ENCODE measurements at regions not wholly inside any gene's neighbourhood (a gene's known extent, or its start where the extent isn't known, plus 50 kb on each side); places are given as distances from the start of the nearest gene placed in this dataset.
"Not testable (repeated sequence)": the region's sequence is repeated elsewhere in the genome, so short reads cannot be mapped to it uniquely, and the experiment has no call there.

- not testable (repeated sequence) for BruUV-seq (replicated peaks)
- intact Hi-C loops (cut with micrococcal nuclease; ENCODE audit: unreplicated experiment) = loop anchor here (1.0 to 10.0 kb wide), 2 partner anchors 169 to 504 kb away; no protein-coding TSS in a partner anchor
- in situ Hi-C loops (cut with HindIII; ENCODE audit: extremely low pct_ligation_motif_present, low pct_unique_long_range_greater_than_20kb) = loop anchor here (5.0 to 25.0 kb wide), 2 partner anchors 167 to 502 kb away; no protein-coding TSS in a partner anchor
These were observed 102.8 kb upstream of the TMPRSS2 start for GRCh38 chr21:41610840-41611115.

DNA sequence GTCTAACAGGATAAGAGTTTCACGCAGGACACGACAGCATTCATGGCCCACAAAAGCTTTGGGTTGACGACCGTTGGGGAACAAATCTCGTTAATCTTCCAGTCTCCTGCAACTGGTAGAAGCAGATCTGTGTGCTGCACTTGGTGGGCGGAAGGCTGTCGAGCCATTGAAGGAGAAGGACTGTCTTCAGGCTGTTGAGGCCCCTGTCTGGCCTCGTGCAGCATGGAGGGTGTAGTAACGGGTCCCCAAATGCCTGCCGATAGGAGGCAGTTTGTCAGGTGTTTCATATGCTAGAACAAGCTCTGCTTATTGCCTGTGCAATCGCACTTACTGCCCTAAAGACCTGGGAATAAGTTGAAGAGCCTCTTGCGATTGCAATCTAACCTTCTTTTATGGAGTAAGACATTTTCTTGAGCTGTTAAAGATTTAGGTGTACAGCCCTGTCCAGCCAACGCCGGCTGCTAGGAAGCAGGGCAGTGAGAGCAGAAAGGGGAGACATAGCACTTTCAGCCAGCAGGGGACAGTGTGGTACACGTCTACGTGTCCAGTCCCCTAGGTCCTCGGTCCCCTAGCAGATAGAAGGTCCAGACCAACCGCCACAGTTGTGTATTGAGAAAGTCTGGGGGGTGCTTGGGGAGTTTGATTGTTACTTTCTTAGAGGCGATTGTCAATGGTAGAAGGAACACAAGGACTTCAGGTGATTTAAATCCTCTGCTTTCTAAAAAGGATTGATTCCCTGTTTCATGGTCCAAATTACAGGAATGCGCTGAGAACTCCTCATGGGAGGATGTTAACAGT lies 102.3 kb upstream of the TMPRSS2 start:
- peak; percentile 60 for DNase-seq (ENCODE audit: low spot score)
- Histone ChIP-seq H3K36me3 (replicated peaks in 1 of 2; ENCODE audit: control insufficient read depth in 1 of 2, insufficient read depth in 2 of 2, low read length in 2 of 2) (no peaks in the 10 kb centered on the region), H3K9me3 (ENCODE audit: low read length) (no peaks in the 10 kb centered on the region), H3K27ac (ENCODE audit: extremely low read length, insufficient read depth, low read length) (no peak overlapping the region), H2AFZ (ENCODE audit: low read length) (no peak overlapping the region), H3K79me2 (ENCODE audit: insufficient read depth, low read length) (no peaks in the 10 kb centered on the region), H3K4me3 (replicated peaks in 1 of 3; ENCODE audit: insufficient read depth in 1 of 3, low read depth in 2 of 3, low read length in 3 of 3) (no peak overlapping the region), H4K20me1 (ENCODE audit: insufficient read depth, low read length) (no peaks in the 10 kb centered on the region), H3K4me1 (ENCODE audit: insufficient read depth, low read length) (peaks cover 29% of the 10 kb centered on the region), H3K27me3 (ENCODE audit: control insufficient read depth in 1 of 2, insufficient read depth in 2 of 2, low read length in 2 of 2) (peaks cover 2 to 28% of the 10 kb centered on the region in 2 experiments; a peak in 4 of 5 replicates), H3K4me2 (ENCODE audit: low read depth, low read length) (no peak overlapping the region), H3K9ac (ENCODE audit: insufficient read depth, low read depth, low read length) (no peak overlapping the region)
- POLR2A ChIA-PET = interaction anchor here (0.6 kb wide), 1 partner anchor 775 kb away, joined by 3 read pairs; no protein-coding TSS in a partner anchor
- no TSS peak for BruUV-seq (replicated peaks)
- CTCF ChIA-PET (ENCODE audit: low intra/inter-chr PET ratio, low total read pairs) = interaction anchor here (1.1 to 4.4 kb wide), 5 partner anchors 134 to 207 kb away, joined by 3 to 78 read pairs (median 3); no protein-coding TSS in a partner anchor
- WGBS (ENCODE audit: low lambda C conversion rate) = 42% methylated on average over 13 of the region's 20 CpGs
- peak; percentile 55 for FAIRE-seq
- intact Hi-C loops (cut with micrococcal nuclease; ENCODE audit: unreplicated experiment) (loop anchor here (1.0 to 10.0 kb wide), 2 partner anchors 169 to 505 kb away; no protein-coding TSS in a partner anchor), in situ Hi-C loops (cut with HindIII; ENCODE audit: extremely low pct_ligation_motif_present, low pct_unique_long_range_greater_than_20kb) (loop anchor here (5.0 to 25.0 kb wide), 2 partner anchors 167 to 502 kb away; no protein-coding TSS in a partner anchor)
- peak; percentile 64 for ATAC-seq
- TF ChIP-seq NFIC (IDR thresholded peaks at IDR 0.05; ENCODE audit: low read length) (no peak), XRCC5 (optimal IDR thresholded peaks at IDR 0.05; ENCODE audit: low read length) (peak; percentile 22), SRF (IDR thresholded peaks at IDR 0.05; ENCODE audit: low read depth, low read length) (no peak), RAD21 (CRISPR knock-in tag; IDR thresholded peaks at IDR 0.05) (peak; percentile 73), NCOA5 (CRISPR knock-in tag; IDR thresholded peaks at IDR 0.05) (no peak), IRF2 (CRISPR knock-in tag; IDR thresholded peaks at IDR 0.05) (0 out of 2 replicates have a peak, but pooled peaks have one; percentile 23), TBL1XR1 (IDR thresholded peaks at IDR 0.05; ENCODE audit: borderline replicate concordance, low read length, partially characterized antibody) (no peak), SMC3 (IDR thresholded peaks at IDR 0.05; ENCODE audit: low read length) (peak; percentile 94), ZFP91 (CRISPR knock-in tag; IDR thresholded peaks at IDR 0.05; ENCODE audit: borderline replicate concordance) (no peak), FOXK1 (CRISPR knock-in tag; IDR thresholded peaks at IDR 0.05; ENCODE audit: borderline replicate concordance, low read depth) (peak; percentile 23; the same call in 1 of the 2 replicates), KDM2A (CRISPR knock-in tag; IDR thresholded peaks at IDR 0.05; ENCODE audit: borderline replicate concordance, low read depth) (0 out of 2 replicates have a peak, but pooled peaks have one; percentile 30)
- TF ChIP-seq, protein P1, sequence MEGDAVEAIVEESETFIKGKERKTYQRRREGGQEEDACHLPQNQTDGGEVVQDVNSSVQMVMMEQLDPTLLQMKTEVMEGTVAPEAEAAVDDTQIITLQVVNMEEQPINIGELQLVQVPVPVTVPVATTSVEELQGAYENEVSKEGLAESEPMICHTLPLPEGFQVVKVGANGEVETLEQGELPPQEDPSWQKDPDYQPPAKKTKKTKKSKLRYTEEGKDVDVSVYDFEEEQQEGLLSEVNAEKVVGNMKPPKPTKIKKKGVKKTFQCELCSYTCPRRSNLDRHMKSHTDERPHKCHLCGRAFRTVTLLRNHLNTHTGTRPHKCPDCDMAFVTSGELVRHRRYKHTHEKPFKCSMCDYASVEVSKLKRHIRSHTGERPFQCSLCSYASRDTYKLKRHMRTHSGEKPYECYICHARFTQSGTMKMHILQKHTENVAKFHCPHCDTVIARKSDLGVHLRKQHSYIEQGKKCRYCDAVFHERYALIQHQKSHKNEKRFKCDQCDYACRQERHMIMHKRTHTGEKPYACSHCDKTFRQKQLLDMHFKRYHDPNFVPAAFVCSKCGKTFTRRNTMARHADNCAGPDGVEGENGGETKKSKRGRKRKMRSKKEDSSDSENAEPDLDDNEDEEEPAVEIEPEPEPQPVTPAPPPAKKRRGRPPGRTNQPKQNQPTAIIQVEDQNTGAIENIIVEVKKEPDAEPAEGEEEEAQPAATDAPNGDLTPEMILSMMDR (CRISPR knock-in tag; IDR thresholded peaks at IDR 0.05) = peak; percentile 91

More at GRCh38 chr21:41610840-41611115, 102.8 kb upstream of the TMPRSS2 start:
- ChIA-PET POLR2A (interaction anchor here (0.6 kb wide), 1 partner anchor 774 kb away, joined by 3 read pairs; no protein-coding TSS in a partner anchor), CTCF (ENCODE audit: low intra/inter-chr PET ratio, low total read pairs) (interaction anchor here (1.1 to 4.4 kb wide), 5 partner anchors 135 to 206 kb away, joined by 3 to 78 read pairs (median 3); no protein-coding TSS in a partner anchor)
- H3K9ac ChIP-seq (ENCODE audit: insufficient read depth, low read depth, low read length); H3K79me2 ChIP-seq (ENCODE audit: insufficient read depth, low read length); ATAC-seq; H4K20me1 ChIP-seq (ENCODE audit: insufficient read depth, low read length); DNase-seq (ENCODE audit: low spot score); FAIRE-seq; H3K9me3 ChIP-seq (ENCODE audit: low read length); H3K36me3 ChIP-seq (replicated peaks in 1 of 2; ENCODE audit: control insufficient read depth in 1 of 2, insufficient read depth in 2 of 2, low read length in 2 of 2); H3K4me3 ChIP-seq (replicated peaks in 1 of 3; ENCODE audit: insufficient read depth in 1 of 3, low read depth in 2 of 3, low read length in 3 of 3); H3K4me2 ChIP-seq (ENCODE audit: low read depth, low read length); H3K27ac ChIP-seq (ENCODE audit: extremely low read length, insufficient read depth, low read length); H2AFZ ChIP-seq (ENCODE audit: low read length): not testable (repeated sequence)
- H3K4me1 ChIP-seq (ENCODE audit: insufficient read depth, low read length) = peaks cover 24% of the 10 kb centered on the region
- peaks cover 2 to 28% of the 10 kb centered on the region in 2 experiments; a peak in 4 of 5 replicates for H3K27me3 ChIP-seq (ENCODE audit: control insufficient read depth in 1 of 2, insufficient read depth in 2 of 2, low read length in 2 of 2)
- WGBS (ENCODE audit: low lambda C conversion rate) = 64% methylated on average over 12 of the region's 12 CpGs

All from HepG2 (cell line).